ENCODE measurements at regions not wholly inside any gene's neighbourhood (a gene's known extent, or its start where the extent isn't known, plus 50 kb on each side); places are given as distances from the start of the nearest gene placed in this dataset.

- no peaks in the 10 kb centered on the region for H3K9me3 Mint-ChIP-seq (ENCODE audit: unreplicated experiment)
- no peak overlapping the region for H3K4me3 Mint-ChIP-seq (ENCODE audit: unreplicated experiment)
- no peaks in the 10 kb centered on the region for H3K36me3 Mint-ChIP-seq (ENCODE audit: unreplicated experiment)
- DNase-seq (ENCODE audit: extremely low spot score, unreplicated experiment), result no peak
- TF ChIP-seq CTCF (IDR thresholded peaks at IDR 0.05), result no peak
- H3K27me3 Mint-ChIP-seq (ENCODE audit: unreplicated experiment), result no peaks in the 10 kb centered on the region
- peaks cover 19% of the 10 kb centered on the region for H3K4me1 Mint-ChIP-seq (ENCODE audit: unreplicated experiment)
- no peak overlapping the region for H3K27ac Mint-ChIP-seq (ENCODE audit: unreplicated experiment)
Observed at GRCh38 chr4:29309050-29309449, 1411.1 kb upstream of the PCDH7 start.

GRCh38 chr4:29310252-29310651 is 1409.9 kb upstream of the PCDH7 start:
- no peaks in the 10 kb centered on the region for H3K27me3 Mint-ChIP-seq (ENCODE audit: unreplicated experiment)
- H3K4me1 Mint-ChIP-seq (ENCODE audit: unreplicated experiment), result peaks cover 19% of the 10 kb centered on the region
- no peak overlapping the region for H3K27ac Mint-ChIP-seq (ENCODE audit: unreplicated experiment)
- TF ChIP-seq CTCF (IDR thresholded peaks at IDR 0.05), result no peak
- H3K4me3 Mint-ChIP-seq (ENCODE audit: unreplicated experiment), result no peak overlapping the region
- H3K9me3 Mint-ChIP-seq (ENCODE audit: unreplicated experiment), result no peaks in the 10 kb centered on the region
- H3K36me3 Mint-ChIP-seq (ENCODE audit: unreplicated experiment), result no peaks in the 10 kb centered on the region
- DNase-seq (ENCODE audit: extremely low spot score, unreplicated experiment), result no peak

GRCh38 chr4:29311247-29311646 is 1408.9 kb upstream of the PCDH7 start:
- Mint-ChIP-seq H3K4me3 (ENCODE audit: unreplicated experiment) (no peak overlapping the region), H3K27ac (ENCODE audit: unreplicated experiment) (peak overlapping the region; percentile 27), H3K9me3 (ENCODE audit: unreplicated experiment) (no peaks in the 10 kb centered on the region), H3K36me3 (ENCODE audit: unreplicated experiment) (no peaks in the 10 kb centered on the region), H3K27me3 (ENCODE audit: unreplicated experiment) (no peaks in the 10 kb centered on the region), H3K4me1 (ENCODE audit: unreplicated experiment) (peaks cover 19% of the 10 kb centered on the region)
- no peak for TF ChIP-seq CTCF (IDR thresholded peaks at IDR 0.05)
- DNase-seq (ENCODE audit: extremely low spot score, unreplicated experiment), result no peak

GRCh38 chr4:29319663-29320340 is 1400.4 kb upstream of the PCDH7 start:
- Mint-ChIP-seq H3K27ac (ENCODE audit: unreplicated experiment) (no peak overlapping the region), H3K4me3 (ENCODE audit: unreplicated experiment) (no peak overlapping the region), H3K4me1 (ENCODE audit: unreplicated experiment) (peaks cover 6% of the 10 kb centered on the region), H3K36me3 (ENCODE audit: unreplicated experiment) (peaks cover 2% of the 10 kb centered on the region), H3K27me3 (ENCODE audit: unreplicated experiment) (no peaks in the 10 kb centered on the region), H3K9me3 (ENCODE audit: unreplicated experiment) (peaks cover 9% of the 10 kb centered on the region)
- TF ChIP-seq CTCF (IDR thresholded peaks at IDR 0.05), result no peak
- DNase-seq (ENCODE audit: extremely low spot score, unreplicated experiment), result no peak

- Mint-ChIP-seq H3K9me3 (ENCODE audit: unreplicated experiment) (peaks cover 9% of the 10 kb centered on the region), H3K4me1 (ENCODE audit: unreplicated experiment) (peaks cover 6% of the 10 kb centered on the region), H3K27ac (ENCODE audit: unreplicated experiment) (no peak overlapping the region), H3K4me3 (ENCODE audit: unreplicated experiment) (no peak overlapping the region), H3K36me3 (ENCODE audit: unreplicated experiment) (peaks cover 2% of the 10 kb centered on the region), H3K27me3 (ENCODE audit: unreplicated experiment) (no peaks in the 10 kb centered on the region)
- no peak for DNase-seq (ENCODE audit: extremely low spot score, unreplicated experiment)
- TF ChIP-seq CTCF (IDR thresholded peaks at IDR 0.05), result no peak
Observed at GRCh38 chr4:29320947-29321620, 1399.1 kb upstream of the PCDH7 start.

Measured in osteocyte (in vitro differentiated cells).